ENCODE measurements at regions not wholly inside any gene's neighbourhood (a gene's known extent, or its start where the extent isn't known, plus 50 kb on each side); places are given as distances from the start of the nearest gene placed in this dataset.

GRCh38 chr2:192551760-192552159, 357.0 kb upstream of the TMEFF2 start:
- TF ChIP-seq CTCF (IDR thresholded peaks at IDR 0.05), result no peak
- TF ChIP-seq USF2 (IDR thresholded peaks at IDR 0.05), result no peak
- TF ChIP-seq RAD21 (conservative IDR thresholded peaks at IDR 0.05 in 1 of 2, IDR thresholded peaks at IDR 0.05 in 1 of 2), result no peak
- no peak for TF ChIP-seq ZFP36 (IDR thresholded peaks at IDR 0.05; ENCODE audit: borderline replicate concordance, partially characterized antibody)
- TF ChIP-seq, protein P1, sequence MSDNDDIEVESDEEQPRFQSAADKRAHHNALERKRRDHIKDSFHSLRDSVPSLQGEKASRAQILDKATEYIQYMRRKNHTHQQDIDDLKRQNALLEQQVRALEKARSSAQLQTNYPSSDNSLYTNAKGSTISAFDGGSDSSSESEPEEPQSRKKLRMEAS (IDR thresholded peaks at IDR 0.05), result no peak
